SK-N-SH (cell line): ENCODE measurements at regions not wholly inside any gene's neighbourhood (a gene's known extent, or its start where the extent isn't known, plus 50 kb on each side); places are given as distances from the start of the nearest gene placed in this dataset.

Experiments
- CTCF ChIA-PET: fragments of 300-600, 350-600 bp; formaldehyde crosslinking; extraction: SDS; loops from one replicate; lab custom pipeline; 2021; lab: Yijun Ruan, JAX
- POLR2A ChIA-PET: fragments of 350-600 bp; sonication (Branson Sonifier 250); formaldehyde crosslinking; extraction: SDS; loops from one replicate; lab custom pipeline; 2020; ENCODE audit warnings: antibody characterized with exemption, inconsistent platforms; lab: Yijun Ruan, JAX
- DNase-seq: peaks from one replicate; pipeline ENCODE4 v3.0.0; 2012
- H2AFZ ChIP-seq: fragments of 200-600 bp; sonication (generic); 2 replicates; pipeline ENCODE4 v1.8.1; 2016; ENCODE audit warnings: antibody characterized with exemption, mild to moderate bottlenecking, low read depth
- H3F3A ChIP-seq: fragments of 200-600 bp; sonication (generic); replicated peaks from 2 replicates; pipeline ENCODE3; 2016; ENCODE audit warnings: antibody characterized with exemption, mild to moderate bottlenecking; ENCODE audit not compliant: insufficient read depth
- H3K27ac ChIP-seq, 2 experiments: fragments of 200-500 bp in 1 of 2; fragments of 200-600 bp in 1 of 2; sonication (Bioruptor generic) in 1 of 2; sonication (generic), shearing (Covaris generic) in 1 of 2; 2 replicates each; pipeline versions ENCODE4 v1.5.1 to v1.6.1; 2014 to 2016; ENCODE audit warnings: low read depth in 2 of 2, inconsistent platforms in 1 of 2, low read length in 1 of 2, mild to moderate bottlenecking in 1 of 2, mixed read lengths in 1 of 2
- H3K27me3 ChIP-seq: fragments of 200-600 bp; sonication (generic), shearing (Covaris generic); 2 replicates; pipeline ENCODE4 v1.6.1; 2016; ENCODE audit warnings: mixed run types; ENCODE audit not compliant: insufficient read depth
- H3K36me3 ChIP-seq, 2 experiments: fragments of 200-500 bp in 1 of 2; fragments of 200-600 bp in 1 of 2; sonication (Bioruptor generic) in 1 of 2; sonication (generic) in 1 of 2; replicated peaks in 1 of 2; 2 replicates each; pipeline versions ENCODE3 to v1.5.1; 2014 to 2016; ENCODE audit warnings: low read length in 1 of 2, mild to moderate bottlenecking in 1 of 2; ENCODE audit not compliant: insufficient read depth in 2 of 2, control insufficient read depth in 1 of 2
- H3K4me1 ChIP-seq, 2 experiments: fragments of 200-500 bp in 1 of 2; fragments of 200-600 bp in 1 of 2; sonication (Bioruptor generic) in 1 of 2; sonication (generic), shearing (Covaris generic) in 1 of 2; 2 replicates each; pipeline versions ENCODE4 v1.5.1 to v1.6.1; 2014 to 2016; ENCODE audit warnings: low read depth in 1 of 2, low read length in 1 of 2, mixed run types in 1 of 2; ENCODE audit not compliant: insufficient read depth in 2 of 2, control insufficient read depth in 1 of 2
- H3K4me2 ChIP-seq: fragments of 200-600 bp; sonication (generic), shearing (Covaris generic); 2 replicates; pipeline ENCODE4 v1.6.1; 2017; ENCODE audit warnings: mixed run types
- H3K4me3 ChIP-seq, 2 experiments: fragments of 200-500 bp in 1 of 2; fragments of 200-600 bp in 1 of 2; sonication (Bioruptor generic) in 1 of 2; sonication (generic), shearing (Covaris generic) in 1 of 2; 2 replicates each; pipeline versions ENCODE4 v1.5.1 to v1.8.1; 2014 to 2016; ENCODE audit warnings: low read depth in 2 of 2, inconsistent platforms in 1 of 2, low read length in 1 of 2, mild to moderate bottlenecking in 1 of 2, mixed read lengths in 1 of 2, moderate library complexity in 1 of 2
- H3K79me2 ChIP-seq: fragments of 200-600 bp; sonication (generic); 2 replicates; pipeline ENCODE4 v1.8.1; 2017; ENCODE audit warnings: mild to moderate bottlenecking; ENCODE audit not compliant: insufficient read depth
- H3K9ac ChIP-seq: fragments of 200-600 bp; sonication (generic); 2 replicates; pipeline ENCODE4 v1.6.1; 2017; ENCODE audit warnings: mixed run types
- H3K9me2 ChIP-seq: fragments of 200-600 bp; sonication (generic); 2 replicates; pipeline ENCODE4 v1.6.1; 2017; ENCODE audit warnings: mixed run types
- H3K9me3 ChIP-seq: fragments of 200-600 bp; sonication (generic); 2 replicates; pipeline ENCODE4 v1.6.1; 2017; ENCODE audit warnings: mixed run types, mild to moderate bottlenecking, moderate library complexity
- H4K20me1 ChIP-seq: fragments of 200-600 bp; sonication (generic); 2 replicates; pipeline ENCODE4 v1.6.1; 2017; ENCODE audit warnings: mild to moderate bottlenecking, mixed run types; ENCODE audit not compliant: insufficient read depth
- CHD2 ChIP-seq: fragments of 150-350 bp; IDR thresholded peaks from 2 replicates; pipeline ENCODE4 v1.6.1; 2018; ENCODE audit warnings: low read length; ENCODE audit not compliant: partially characterized antibody
- ELF1 ChIP-seq: IDR thresholded peaks from 2 replicates; pipeline ENCODE4 v1.4.0; 2012
- EP300 ChIP-seq, 2 experiments: IDR thresholded peaks; 2 replicates each; pipeline versions ENCODE4 v1.4.0 to v1.6.1; 2012; ENCODE audit warnings: borderline replicate concordance in 1 of 2, low read depth in 1 of 2, low read length in 1 of 2
- EZH2phosphoT487 ChIP-seq: fragments of 200-600 bp; sonication (generic); IDR thresholded peaks from 2 replicates; pipeline ENCODE4 v1.6.1; 2017; ENCODE audit warnings: low read depth, mixed run types, mild to moderate bottlenecking, antibody characterized with exemption, moderate library complexity, borderline replicate concordance
- FOSL2 ChIP-seq: IDR thresholded peaks from 2 replicates; pipeline ENCODE4 v1.4.0; 2012; ENCODE audit warnings: low read depth, mild to moderate bottlenecking, moderate library complexity, borderline replicate concordance
- FOXJ3 ChIP-seq: sonication (generic); formaldehyde crosslinking; IDR thresholded peaks from 2 replicates; pipeline ENCODE4 v1.5.1; 2020; ENCODE audit warnings: mild to moderate bottlenecking, missing genetic modification reagents
- FOXM1 ChIP-seq: IDR thresholded peaks from 2 replicates; pipeline ENCODE4 v1.4.0; 2012; ENCODE audit warnings: low read depth, mild to moderate bottlenecking
- JUND ChIP-seq: IDR thresholded peaks from 2 replicates; pipeline ENCODE4 v1.4.0; 2012
- MXI1 ChIP-seq: IDR thresholded peaks from 2 replicates; pipeline ENCODE4 v1.6.1; 2012; ENCODE audit warnings: mild to moderate bottlenecking, low read depth, low read length, improper control_type of control experiment
- POLR2AphosphoS5 ChIP-seq: IDR thresholded peaks from 2 replicates; pipeline ENCODE4 v1.6.1; 2012; ENCODE audit warnings: low read depth, low read length
- RAD21 ChIP-seq: IDR thresholded peaks from 2 replicates; pipeline ENCODE4 v1.6.1; 2012; ENCODE audit warnings: mild to moderate bottlenecking, low read length
- RFX5 ChIP-seq: IDR thresholded peaks from 2 replicates; pipeline ENCODE4 v1.6.1; 2012; ENCODE audit warnings: mild to moderate bottlenecking, improper control_type of control experiment, low read length
- SIN3A ChIP-seq: IDR thresholded peaks from 2 replicates; pipeline ENCODE4 v1.6.1; 2012; ENCODE audit warnings: low read depth, mild to moderate bottlenecking, low read length, moderate library complexity, borderline replicate concordance
- SMC3 ChIP-seq: IDR thresholded peaks from 2 replicates; pipeline ENCODE4 v1.6.1; 2012; ENCODE audit warnings: low read depth, low read length, improper control_type of control experiment
- TAF1 ChIP-seq: IDR thresholded peaks from 2 replicates; pipeline ENCODE4 v1.6.1; 2012; ENCODE audit warnings: low read depth, mild to moderate bottlenecking, low read length, moderate library complexity, borderline replicate concordance
- TCF12 ChIP-seq: IDR thresholded peaks from 2 replicates; pipeline ENCODE4 v1.4.0; 2012
- TEAD4 ChIP-seq: IDR thresholded peaks from 2 replicates; pipeline ENCODE4 v1.4.0; 2012; ENCODE audit warnings: mild to moderate bottlenecking, borderline replicate concordance; ENCODE audit not compliant: insufficient read depth
- YY1 ChIP-seq: IDR thresholded peaks from 2 replicates; pipeline ENCODE4 v1.4.0; 2012; ENCODE audit warnings: low read depth, mild to moderate bottlenecking
- WGBS: methylation state at CpG from one replicate; pipeline ENCODE4 v1.1.6; 2017; ENCODE audit warnings: low lambda C conversion rate; 5-methylcytosine and 5-hydroxymethylcytosine counted together
- TF ChIP-seq, protein P1 (sequence below): IDR thresholded peaks from 2 replicates; pipeline ENCODE4 v1.6.1; 2012; ENCODE audit warnings: mild to moderate bottlenecking, low read depth, low read length, moderate library complexity
- TF ChIP-seq, protein P2 (sequence below): IDR thresholded peaks from 2 replicates; pipeline ENCODE4 v1.4.0; 2012; ENCODE audit warnings: low read depth, borderline replicate concordance

DNA sequence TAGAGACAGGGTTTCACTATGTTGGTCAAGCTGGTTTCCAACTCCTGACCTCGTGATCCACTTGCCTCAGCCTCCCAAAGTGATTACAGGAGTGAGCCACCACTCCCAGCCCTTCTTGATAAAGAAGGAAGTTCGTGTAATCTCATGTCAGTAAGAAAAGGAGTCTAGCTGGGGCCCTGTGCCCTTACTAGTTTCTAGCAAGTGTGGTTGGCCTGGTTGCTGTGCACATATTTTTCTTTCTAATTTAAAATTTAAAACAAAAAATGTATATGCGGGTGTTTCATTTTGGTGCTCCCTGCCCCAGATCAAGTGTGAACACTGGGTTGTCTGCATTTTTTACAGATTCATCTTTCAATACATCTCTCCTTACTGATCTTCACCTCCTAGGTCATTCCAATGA lies 770.8 kb upstream of the TENM4 start:
- H3K27me3 ChIP-seq, result no peaks in the 10 kb centered on the region
- 28% methylated on average over 3 of the region's 3 CpGs for WGBS
- POLR2A ChIA-PET, result no interaction called here
- H3K27ac ChIP-seq, result no peak overlapping the region
- no peaks in the 10 kb centered on the region for H3K4me1 ChIP-seq
- H3K9me2 ChIP-seq, result no peaks in the 10 kb centered on the region
- H3K9me3 ChIP-seq, result no peaks in the 10 kb centered on the region
- DNase-seq, result no peak
- H3K36me3 ChIP-seq, result no peaks in the 10 kb centered on the region
- no peak overlapping the region for H3K4me2 ChIP-seq
- no peak overlapping the region for H3K9ac ChIP-seq
- no peaks in the 10 kb centered on the region for H3K79me2 ChIP-seq
- no peak overlapping the region for H3K4me3 ChIP-seq
- TF ChIP-seq TEAD4 (no peak), YY1 (no peak), ELF1 (no peak), FOSL2 (no peak), RFX5 (no peak), SIN3A (no peak), TCF12 (no peak), JUND (no peak)
- TF ChIP-seq, protein P1, sequence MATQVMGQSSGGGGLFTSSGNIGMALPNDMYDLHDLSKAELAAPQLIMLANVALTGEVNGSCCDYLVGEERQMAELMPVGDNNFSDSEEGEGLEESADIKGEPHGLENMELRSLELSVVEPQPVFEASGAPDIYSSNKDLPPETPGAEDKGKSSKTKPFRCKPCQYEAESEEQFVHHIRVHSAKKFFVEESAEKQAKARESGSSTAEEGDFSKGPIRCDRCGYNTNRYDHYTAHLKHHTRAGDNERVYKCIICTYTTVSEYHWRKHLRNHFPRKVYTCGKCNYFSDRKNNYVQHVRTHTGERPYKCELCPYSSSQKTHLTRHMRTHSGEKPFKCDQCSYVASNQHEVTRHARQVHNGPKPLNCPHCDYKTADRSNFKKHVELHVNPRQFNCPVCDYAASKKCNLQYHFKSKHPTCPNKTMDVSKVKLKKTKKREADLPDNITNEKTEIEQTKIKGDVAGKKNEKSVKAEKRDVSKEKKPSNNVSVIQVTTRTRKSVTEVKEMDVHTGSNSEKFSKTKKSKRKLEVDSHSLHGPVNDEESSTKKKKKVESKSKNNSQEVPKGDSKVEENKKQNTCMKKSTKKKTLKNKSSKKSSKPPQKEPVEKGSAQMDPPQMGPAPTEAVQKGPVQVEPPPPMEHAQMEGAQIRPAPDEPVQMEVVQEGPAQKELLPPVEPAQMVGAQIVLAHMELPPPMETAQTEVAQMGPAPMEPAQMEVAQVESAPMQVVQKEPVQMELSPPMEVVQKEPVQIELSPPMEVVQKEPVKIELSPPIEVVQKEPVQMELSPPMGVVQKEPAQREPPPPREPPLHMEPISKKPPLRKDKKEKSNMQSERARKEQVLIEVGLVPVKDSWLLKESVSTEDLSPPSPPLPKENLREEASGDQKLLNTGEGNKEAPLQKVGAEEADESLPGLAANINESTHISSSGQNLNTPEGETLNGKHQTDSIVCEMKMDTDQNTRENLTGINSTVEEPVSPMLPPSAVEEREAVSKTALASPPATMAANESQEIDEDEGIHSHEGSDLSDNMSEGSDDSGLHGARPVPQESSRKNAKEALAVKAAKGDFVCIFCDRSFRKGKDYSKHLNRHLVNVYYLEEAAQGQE, result no peak
- TF ChIP-seq, all 33 proteins: peak for 0
- H2AFZ ChIP-seq, result no peak overlapping the region
- no peaks in the 10 kb centered on the region for H3F3A ChIP-seq
- no peaks in the 10 kb centered on the region for H4K20me1 ChIP-seq
- CTCF ChIA-PET, result no interaction called here

DNA sequence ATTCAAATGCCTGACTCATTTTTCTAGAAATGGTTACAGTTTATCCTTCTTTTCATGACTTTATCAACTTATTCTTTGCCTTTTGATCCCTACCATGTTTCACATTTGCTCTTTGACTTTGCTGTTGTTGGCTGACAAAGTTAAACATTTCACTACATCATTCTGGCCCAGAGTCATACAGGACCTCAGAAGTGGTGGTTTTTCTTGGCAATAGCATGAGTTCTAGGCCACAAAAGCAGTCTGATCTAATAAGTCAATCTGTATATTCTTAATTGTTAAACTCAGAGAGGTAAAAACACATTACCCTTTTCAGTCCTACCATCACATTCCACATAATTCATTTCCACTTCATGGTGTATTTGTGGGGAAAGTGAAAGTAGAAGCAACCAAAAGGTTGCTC lies 763.2 kb upstream of the TENM4 start:
- Histone ChIP-seq H3K27ac (no peak overlapping the region), H3K9me3 (no peaks in the 10 kb centered on the region), H4K20me1 (no peaks in the 10 kb centered on the region), H3K9me2 (no peaks in the 10 kb centered on the region), H3K4me3 (no peak overlapping the region), H3K27me3 (no peaks in the 10 kb centered on the region), H2AFZ (no peak overlapping the region), H3K36me3 (no peaks in the 10 kb centered on the region), H3K79me2 (no peaks in the 10 kb centered on the region), H3F3A (no peaks in the 10 kb centered on the region), H3K4me2 (no peak overlapping the region), H3K4me1 (no peaks in the 10 kb centered on the region), H3K9ac (no peak overlapping the region)
- ChIA-PET POLR2A (no interaction called here), CTCF (interaction anchor here (1.4 kb wide), 1 partner anchor 10 kb away, joined by 4 read pairs; no protein-coding TSS in a partner anchor)
- DNase-seq, result no peak
- TF ChIP-seq EP300 (IDR thresholded peaks at IDR 0.05; ENCODE audit: borderline replicate concordance in 1 of 2, low read depth in 1 of 2, low read length in 1 of 2) (no peak), FOXJ3 (no peak), MXI1 (no peak), RAD21 (no peak), FOXM1 (no peak), TAF1 (no peak), POLR2AphosphoS5 (no peak), CHD2 (no peak), EZH2phosphoT487 (no peak), JUND (no peak), SMC3 (no peak), RFX5 (no peak)
- TF ChIP-seq, protein P2, sequence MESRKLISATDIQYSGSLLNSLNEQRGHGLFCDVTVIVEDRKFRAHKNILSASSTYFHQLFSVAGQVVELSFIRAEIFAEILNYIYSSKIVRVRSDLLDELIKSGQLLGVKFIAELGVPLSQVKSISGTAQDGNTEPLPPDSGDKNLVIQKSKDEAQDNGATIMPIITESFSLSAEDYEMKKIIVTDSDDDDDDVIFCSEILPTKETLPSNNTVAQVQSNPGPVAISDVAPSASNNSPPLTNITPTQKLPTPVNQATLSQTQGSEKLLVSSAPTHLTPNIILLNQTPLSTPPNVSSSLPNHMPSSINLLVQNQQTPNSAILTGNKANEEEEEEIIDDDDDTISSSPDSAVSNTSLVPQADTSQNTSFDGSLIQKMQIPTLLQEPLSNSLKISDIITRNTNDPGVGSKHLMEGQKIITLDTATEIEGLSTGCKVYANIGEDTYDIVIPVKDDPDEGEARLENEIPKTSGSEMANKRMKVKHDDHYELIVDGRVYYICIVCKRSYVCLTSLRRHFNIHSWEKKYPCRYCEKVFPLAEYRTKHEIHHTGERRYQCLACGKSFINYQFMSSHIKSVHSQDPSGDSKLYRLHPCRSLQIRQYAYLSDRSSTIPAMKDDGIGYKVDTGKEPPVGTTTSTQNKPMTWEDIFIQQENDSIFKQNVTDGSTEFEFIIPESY, result no peak
